Effector CD8-positive, alpha-beta T cell (primary cell): ENCODE measurements at regions not wholly inside any gene's neighbourhood (a gene's known extent, or its start where the extent isn't known, plus 50 kb on each side); places are given as distances from the start of the nearest gene placed in this dataset.
"Not testable (repeated sequence)": the region's sequence is repeated elsewhere in the genome, so short reads cannot be mapped to it uniquely, and the experiment has no call there.

ENCODE experiments used
- DNase-seq: peaks from one replicate; lab custom pipeline; 2025; lab: John Stamatoyannopoulos, UW

DNA sequence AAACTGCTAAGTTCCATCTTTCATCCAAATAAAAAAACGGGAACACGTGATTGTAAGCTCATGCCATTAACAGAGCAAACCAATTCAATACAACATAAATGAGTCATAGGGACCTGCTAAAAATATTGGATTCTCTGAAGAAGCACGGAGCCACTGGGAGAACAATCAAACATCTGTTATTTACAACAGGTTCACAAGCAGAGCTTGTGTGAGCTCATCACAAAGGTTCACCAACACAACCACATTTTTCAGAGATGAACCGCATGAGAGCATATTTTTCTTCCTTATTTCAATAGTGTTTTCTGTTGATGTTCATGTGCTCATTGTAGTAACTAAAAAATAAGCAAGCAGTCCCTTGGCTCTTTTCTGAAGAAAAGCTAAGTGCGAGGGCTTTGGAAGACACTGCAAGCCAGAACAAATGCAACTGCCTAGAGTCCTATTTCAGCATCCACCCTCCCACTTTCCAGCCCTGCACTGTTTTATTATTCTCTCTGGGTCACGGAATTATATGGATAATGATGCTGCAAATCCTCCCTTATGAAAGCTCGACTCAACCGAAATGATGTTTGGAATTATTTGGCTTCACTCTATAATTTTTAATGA is 545.8 kb downstream of the LIG4 start:
- DNase-seq = no peak

DNA sequence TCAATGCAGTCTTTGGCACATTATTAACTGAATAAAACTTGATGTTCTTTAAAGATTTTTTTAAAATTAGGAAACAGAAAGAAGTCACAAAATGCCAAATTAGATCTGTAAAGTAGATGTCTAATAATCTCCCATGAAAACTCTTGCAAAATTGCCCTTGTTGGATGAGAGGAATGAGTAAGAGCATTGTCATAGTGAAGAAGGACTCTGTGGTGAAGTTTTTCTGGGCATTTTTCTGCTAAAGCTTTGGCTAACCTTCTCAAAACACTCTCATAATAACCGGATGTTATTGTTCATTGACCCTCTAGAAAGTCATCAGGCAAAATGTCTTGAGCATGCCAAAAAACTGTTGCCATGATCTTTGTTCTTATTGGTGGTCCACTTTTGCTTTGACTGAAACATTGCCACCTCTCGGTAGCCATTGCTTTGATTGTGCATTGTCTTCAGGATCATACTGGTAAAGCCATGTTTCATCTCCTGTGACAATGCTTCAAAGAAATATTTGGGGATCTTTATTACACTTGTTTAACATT is 549.3 kb downstream of the LIG4 start:
- no peak for DNase-seq

DNA sequence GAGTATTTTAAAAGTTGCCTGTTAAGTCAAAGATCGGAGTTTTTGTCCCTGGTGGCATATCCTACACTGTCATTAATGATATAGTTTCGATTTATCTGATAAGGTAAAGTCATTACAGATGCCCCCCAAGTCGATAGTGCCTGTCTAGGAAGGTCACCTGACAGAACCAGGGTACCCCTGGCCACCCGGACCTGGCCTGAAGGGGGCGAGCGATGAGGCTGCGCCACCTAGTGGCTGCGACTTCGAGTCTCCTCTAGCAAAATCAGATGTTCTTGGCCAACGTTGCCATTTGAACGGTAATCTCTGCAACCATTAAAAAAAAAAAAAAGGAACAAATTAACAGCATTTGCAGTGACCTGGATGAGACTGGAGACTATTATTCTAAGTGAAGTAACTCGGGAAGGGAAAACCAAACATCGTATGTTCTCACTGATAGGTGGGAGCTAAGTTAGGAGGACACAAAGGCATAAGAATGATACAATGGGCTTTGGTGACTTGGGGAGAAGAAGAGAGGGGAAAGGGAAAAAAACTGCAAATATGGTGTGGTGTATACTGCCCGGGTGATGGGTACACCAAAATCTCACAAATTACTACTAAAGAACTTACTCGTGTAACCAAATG is 565.1 kb downstream of the LIG4 start:
- no peak for DNase-seq

DNA sequence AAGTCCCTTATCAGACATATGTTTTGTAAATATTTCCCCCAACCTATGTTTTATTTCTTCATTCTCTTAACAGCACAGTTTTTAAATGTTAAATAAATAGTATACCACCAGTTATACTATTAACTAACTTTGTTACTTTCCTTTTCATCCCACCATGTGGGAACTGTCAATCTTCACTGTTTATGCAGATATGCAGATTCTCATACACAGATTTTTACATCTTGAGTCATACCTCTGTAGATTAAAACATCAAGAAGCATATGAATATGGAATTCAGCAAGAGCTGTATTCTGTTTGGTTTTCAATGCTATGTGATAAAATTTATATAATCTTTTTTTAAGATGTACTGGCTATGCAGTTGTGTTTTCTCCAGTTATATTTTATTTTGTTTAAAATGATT is 566.3 kb downstream of the LIG4 start:
- DNase-seq = no peak

DNA sequence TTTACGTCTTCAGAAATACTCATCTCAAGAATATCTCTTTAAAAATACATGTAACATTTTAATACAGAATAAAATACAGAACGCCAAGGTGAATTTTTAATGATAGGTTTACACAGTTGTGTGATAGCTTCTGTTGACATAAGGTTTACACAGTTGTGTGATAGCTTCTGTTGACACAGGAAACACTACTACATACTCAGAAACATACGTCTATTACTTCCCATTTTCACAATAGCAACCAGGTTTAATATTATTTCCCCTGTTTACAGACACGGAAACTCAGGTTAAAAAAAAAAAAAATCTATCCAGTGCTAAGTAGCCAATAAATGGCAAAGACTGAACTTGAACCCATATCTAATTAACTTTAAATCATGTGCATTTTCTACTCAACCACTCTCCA is 571.2 kb downstream of the LIG4 start:
- no peak for DNase-seq

DNA sequence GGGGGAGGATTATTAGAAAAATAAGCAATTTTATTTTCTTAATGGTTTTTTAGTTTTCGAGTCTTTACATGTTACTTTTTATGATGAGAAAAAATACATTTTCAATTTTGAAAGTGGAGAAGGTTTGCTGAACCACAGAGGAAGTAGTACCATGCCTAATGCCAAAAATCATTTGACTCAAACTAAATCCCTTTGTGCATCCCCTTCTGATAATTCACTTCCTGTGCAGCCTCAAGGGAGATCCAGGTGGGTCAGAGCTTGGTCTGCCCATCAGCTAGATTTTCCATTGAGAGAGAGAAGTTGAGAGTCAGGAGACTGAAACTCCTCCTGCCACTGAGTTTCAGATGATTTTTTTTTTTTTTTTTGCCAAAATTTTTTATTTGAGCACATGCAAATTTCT is 571.7 kb downstream of the LIG4 start:
- DNase-seq = no peak

DNA sequence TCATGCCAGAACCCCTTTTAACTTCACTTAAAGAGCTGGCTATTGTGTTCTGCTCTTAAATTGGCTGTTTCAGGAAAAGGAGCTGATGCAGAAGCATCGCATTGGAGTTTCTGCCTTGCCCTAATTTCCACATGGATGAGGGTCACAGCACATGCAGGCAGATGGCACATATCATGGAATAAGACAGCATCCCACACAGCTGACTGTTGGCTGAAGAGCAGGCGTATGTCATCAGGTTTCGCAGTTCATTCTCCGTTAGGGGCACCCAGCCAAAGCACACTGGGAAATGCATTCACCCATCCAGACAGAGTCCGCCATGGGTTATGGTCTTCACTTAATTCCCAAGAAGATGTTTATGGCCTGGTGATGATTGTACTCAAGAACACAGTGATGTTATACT is 572.5 kb downstream of the LIG4 start:
- no peak for DNase-seq

DNA sequence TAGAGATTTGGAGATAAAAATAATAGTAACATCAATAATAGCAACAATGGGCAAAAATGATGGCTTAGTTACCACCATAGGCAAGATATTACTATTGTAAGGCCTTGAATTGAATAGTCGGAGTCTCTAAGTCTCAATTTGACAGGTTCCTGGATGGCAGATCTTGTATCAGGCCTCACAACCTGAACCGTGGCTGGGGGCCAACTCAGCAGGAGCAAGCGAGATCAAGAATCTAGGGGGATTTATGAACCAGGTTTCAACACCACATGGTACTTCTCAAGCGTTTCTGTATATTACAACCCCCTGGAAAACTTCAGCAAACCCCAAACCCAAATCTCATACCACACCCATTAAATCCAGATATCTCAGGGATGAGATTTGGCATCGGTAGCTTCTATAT is 573.8 kb downstream of the LIG4 start:
- no peak for DNase-seq

DNA sequence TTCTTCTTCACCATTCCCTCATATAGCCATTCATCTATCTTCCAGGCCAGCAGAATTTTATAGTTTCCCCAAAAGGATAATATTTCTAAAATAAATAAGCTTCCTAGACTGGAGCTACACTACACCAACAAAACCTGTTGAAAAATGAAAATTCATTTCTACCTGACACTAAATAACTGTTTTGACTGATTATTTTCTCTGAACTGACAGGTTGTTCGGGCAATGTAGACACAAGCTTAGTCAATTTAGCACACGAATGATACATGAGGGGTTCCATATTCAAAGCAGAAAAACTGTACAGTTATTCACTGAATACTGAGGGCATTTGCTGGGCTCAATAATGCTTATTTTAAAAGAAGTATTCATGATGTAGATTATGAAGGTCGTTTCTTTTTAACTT is 589.7 kb downstream of the LIG4 start:
- no peak for DNase-seq

DNA sequence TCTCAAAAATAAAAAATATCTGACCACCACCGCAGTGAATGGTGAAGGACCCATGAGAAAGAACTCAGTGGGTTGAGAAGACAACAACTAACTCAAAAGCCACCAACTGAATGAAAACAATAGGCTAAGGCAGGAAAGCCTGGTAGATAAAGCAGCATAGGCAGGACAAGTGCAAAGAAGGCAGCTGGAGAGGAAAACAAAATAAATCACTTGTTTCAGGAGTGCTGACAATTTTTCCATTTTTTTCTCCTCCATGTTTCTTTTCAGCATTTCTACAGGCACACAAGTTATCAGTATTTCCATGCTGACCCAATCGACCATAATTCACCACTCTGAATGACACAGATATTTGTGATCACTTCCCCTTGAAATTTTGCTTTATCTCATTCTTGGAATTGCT is 597.8 kb downstream of the LIG4 start:
- DNase-seq = no peak

DNA sequence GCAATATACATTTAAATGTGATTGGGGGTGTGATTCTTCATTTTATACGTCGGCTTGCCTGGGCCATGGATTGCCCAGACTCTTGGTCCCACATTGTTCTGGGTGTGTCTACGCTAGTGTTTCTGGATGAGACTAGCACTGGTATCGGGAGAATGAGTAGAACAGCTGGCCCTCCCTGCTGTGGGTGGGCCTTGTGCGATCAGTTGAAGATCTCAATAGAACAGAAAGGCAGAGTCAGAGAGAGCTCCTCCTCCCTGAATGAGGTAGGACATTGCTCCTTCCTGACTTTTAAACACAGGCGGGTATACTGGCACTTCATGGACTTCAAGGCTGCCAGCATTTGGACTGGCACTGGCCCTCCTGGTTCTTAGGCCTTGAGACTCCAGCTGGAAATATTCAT is 603.0 kb downstream of the LIG4 start:
- DNase-seq = no peak

DNA sequence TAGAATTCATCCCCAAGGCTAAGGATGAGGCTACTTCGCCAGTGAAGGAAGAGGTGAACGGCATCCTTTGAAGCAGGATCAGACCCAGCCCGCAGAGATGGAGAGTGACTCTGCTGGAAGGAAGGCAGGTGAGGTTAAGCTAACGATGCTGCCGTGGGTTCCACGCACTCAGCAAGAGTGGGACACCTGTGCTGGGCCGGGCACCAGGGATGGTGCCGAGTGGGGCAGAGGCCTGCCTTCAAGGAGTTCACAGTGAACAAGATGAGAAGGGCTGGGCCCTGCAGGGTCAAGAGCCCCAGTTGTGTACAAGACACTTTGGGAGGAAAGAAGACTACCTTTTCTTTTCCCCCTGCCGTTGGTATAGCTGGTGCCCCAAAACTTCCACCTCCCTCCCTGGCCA is 606.6 kb downstream of the LIG4 start:
- DNase-seq = no peak

DNA sequence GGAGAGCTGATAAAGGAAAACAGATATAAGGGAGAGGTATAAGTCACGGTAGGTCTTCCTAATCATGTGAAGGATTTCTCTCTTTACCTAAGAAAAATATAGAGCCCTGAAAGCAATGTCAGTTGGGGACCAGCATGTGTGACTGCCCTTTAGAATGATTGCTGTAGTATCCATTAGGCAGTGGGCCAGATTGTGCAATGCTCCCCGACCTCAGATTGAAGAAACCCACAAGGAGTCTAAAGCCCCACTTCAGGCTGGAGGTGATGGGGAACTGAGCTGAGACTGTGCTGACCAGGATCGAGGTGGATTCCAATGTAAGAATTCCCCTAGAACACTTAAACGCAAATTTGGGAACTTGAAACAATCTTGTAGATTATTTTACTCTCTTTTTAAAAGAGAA is 614.4 kb downstream of the LIG4 start:
- no peak for DNase-seq

DNA sequence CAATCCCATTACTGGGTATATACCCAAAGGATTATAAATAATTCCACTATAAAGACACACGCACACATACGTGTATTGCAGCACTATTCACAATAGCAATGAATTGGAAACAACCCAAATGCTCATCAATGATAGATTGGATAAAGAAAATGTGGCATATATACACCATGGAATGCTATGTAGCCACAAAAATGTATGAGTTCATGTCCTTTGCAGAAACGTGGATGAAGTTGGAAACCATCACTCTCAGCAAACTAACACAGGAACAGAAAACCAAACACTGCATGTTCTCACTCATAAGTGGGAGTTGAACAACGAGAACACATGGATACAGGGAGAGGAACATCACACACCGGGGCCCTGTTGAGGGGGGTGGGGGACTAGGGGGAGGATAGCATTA is 619.0 kb downstream of the LIG4 start:
- DNase-seq = not testable (repeated sequence)

DNA sequence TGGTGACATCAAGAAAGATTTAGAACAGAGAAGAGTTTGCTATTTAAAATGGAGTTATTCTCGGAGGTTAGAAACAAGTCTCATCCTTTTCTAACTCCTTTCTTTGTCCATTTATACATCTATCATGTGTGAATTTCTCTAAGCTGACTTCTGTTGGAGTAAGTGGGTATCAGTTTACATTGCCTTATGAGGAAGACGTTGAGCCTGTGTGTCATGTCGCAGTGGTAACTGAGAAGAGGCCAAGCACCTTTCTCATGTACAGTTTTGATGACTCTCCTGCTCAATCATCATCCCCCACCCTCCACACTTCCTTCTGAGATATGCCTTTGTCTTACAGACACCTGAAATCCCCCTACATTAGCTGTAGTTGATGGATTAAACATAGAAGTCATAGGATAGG is 624.8 kb downstream of the LIG4 start:
- no peak for DNase-seq

DNA sequence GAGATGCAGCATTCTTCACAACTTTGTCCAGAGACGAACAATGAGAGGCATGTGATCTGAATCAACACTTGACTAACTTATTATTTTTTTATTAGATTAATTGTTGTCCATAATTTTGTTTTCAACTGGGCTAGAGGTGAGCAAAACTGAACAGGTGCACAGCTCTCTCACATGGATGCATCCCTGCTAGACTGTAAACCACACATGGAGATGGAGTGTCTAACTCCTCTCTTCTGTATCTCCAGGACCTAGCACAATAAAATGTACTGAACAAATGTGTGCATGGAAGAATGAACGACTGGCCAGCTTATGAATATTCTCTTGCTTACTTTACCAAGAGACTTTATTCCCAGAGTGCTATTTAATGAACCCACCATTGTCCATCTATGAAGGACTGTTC is 627.7 kb downstream of the LIG4 start:
- no peak for DNase-seq

DNA sequence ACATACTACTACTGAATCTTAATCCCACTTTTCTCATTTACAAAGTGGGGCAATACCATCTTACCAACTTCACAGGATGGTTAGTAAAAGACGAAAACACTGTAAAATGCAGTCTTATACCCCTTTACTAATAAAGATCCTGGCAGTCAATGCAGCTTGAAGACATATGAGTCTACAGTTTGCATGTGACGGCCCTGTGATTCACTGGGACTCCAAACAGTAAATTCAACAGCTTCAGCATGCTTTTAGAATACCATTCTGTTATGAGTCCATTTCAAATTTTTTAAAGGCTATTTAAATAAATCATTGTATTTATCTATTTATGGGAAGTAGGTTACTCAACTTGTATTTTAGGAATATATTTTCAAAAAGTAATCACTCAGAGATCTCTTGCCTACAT is 629.1 kb downstream of the LIG4 start:
- DNase-seq = no peak

DNA sequence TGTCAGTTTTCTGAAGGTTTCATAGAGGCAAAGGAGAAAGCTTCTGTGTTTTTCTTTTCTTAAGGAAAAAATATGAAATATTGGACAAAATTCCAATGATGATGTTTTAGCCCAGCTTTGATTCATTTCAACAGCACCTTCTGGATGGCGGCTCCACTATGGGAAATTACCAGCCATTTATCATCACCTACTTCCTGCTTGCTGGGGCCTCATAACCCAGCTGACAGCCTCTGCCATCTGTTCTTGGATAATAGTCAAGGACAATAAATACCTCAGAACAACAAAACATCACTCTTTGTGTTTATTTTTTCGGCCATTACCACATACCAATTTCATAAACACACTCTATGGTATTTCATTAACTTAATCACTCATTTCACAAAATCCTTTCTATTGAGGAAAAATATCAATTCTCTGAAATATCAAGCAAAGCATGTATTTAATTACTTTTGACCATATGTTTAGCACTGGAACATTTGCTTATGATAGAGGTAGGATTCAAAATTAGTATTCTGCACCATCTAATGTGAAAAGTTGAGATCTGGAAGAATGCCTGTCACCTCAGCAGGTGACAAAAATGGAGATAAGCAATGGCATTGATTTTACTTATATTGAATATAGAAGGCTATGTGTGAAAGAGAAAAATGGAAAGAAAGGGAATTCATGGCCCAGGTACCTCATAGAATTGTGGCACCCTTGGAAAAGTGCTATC is 629.7 kb downstream of the LIG4 start:
- DNase-seq = no peak

DNA sequence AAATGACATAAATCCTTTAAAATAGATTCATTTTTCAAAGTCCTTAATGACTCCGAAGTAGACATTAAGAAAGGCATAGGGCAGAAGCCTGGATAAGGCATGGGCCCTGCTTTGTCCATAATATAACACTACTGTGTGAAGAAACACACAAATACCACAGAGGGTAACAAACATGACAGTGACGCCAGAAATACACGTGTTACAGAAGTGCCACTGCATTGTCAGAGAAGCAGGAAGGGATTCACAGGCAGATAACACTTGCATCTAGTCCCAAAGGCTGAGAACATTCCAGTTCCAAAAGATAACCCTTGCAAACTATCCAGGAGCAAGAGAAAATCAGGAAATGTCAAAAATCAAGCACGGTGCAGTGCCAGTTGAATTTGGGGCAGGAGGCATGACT is 633.2 kb downstream of the LIG4 start:
- DNase-seq = no peak

DNA sequence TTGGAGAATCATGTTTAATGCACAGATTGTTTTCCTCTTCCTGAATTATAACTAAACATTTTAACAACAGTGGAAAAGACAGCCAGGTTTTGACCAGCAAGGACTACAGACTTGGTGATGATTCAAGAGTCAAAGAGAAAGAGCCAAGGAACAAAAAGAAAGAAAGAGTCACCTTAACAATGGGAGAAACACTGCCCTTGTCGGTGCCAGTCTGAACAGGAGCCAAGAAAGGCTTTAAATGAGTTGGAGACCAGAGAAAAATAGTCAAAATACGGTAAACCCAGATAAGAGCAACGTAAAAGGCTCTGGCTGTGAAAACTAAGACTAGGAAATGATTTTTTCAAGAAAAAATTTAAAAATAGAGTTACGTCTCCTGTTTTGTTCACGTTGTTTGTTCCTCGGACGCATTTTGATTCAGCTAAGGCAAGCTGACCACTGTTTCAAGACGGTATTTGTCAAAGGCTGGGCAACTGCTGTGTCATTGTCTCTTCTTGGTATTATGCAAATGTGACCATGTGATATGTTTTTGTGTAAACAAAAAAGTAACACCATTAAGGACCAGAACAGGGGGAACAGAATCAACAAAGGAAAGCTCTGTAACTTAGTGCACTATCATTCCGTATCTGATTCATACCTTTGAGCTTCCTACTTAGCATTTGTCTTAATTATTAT is 634.5 kb downstream of the LIG4 start:
- DNase-seq = no peak

DNA sequence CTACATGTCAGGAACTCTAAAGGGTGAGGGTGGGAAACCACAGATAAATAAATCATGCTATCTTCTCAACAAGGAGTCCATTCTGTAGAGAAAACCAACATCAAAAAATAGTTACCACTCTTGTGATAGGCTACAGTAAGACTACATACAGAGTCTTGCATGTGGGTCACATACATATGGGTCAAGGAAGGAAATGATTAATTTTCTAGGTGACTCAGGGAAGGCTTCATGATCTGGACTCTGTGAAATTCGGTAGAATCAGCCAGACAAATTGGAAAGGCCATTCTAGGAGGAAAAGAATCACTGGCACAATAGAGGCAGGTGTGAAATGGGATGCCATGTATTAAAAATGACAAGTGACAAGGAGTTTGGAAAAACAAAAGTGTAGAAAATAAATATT is 638.9 kb downstream of the LIG4 start:
- DNase-seq = no peak

DNA sequence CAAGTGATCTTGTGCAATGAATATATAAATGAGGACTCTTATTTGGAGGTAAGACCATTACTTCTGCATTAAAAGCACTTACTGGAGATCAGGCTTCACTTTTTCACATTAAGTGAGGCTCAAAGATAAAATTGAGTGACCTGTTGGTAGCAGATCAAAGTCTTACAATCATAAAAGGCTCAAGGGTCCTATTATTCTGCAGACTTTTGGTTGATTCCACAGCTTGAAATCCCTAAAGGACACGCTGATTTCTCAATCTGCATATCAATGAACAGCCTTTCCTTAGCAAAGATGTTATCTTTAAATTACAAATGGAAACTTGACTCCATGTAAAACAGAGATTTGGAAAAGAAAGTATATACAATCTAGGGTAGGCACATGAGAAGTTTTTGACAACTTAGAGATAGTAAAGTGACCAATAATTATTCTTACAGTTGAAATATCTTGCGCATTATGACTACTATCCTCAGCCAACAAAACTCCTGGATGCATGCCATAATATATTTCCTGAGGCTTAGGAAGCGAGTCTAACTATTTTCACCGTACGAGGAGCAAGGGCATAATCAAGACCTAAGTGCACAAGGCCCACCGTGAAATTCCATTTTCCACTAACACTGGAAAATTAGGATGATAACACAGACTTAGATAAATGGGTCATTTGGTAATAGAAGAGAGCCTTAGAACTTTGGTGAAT is 640.7 kb downstream of the LIG4 start:
- DNase-seq = no peak
